ENCODE measurements at regions not wholly inside any gene's neighbourhood (a gene's known extent, or its start where the extent isn't known, plus 50 kb on each side); places are given as distances from the start of the nearest gene placed in this dataset.

GRCh38 chr2:9773903-9774239, 69.4 kb upstream of the TAF1B start:
- WGBS, 5 donors, result 20 to 45% (median 40%) methylated on average over 1 to 3 of the region's 3 CpGs
- TF ChIP-seq POLR2A (IDR thresholded peaks at IDR 0.05) (no peak), POLR2AphosphoS5 (IDR thresholded peaks at IDR 0.05) (no peak), CTCF (IDR thresholded peaks at IDR 0.05) (no peak), EP300 (IDR thresholded peaks at IDR 0.05) (no peak)
- H3K4me1 ChIP-seq, result peaks cover 8 to 17% (median 11%) of the 10 kb centered on the region in 4 donors
- no peak overlapping the region for H3K4me3 ChIP-seq
- intact Hi-C loops (cut with DNase I; ENCODE audit: low total_unique reads), result no loop called here
- no peak for DNase-seq
- no peak overlapping the region for H3K27ac ChIP-seq
- H3K27me3 ChIP-seq, result no peaks in the 10 kb centered on the region
- no peaks in the 10 kb centered on the region for H3K9me3 ChIP-seq
- H3K36me3 ChIP-seq, result no peaks in the 10 kb centered on the region

- H3K9me3 ChIP-seq, result no peaks in the 10 kb centered on the region
- TF ChIP-seq EP300 (IDR thresholded peaks at IDR 0.05) (no peak), POLR2AphosphoS5 (IDR thresholded peaks at IDR 0.05) (no peak), POLR2A (IDR thresholded peaks at IDR 0.05) (no peak), CTCF (IDR thresholded peaks at IDR 0.05) (no peak)
- peaks cover 8 to 16% (median 11%) of the 10 kb centered on the region in 4 donors for H3K4me1 ChIP-seq
- no peak overlapping the region for H3K4me3 ChIP-seq
- peak overlapping the region in 1 of 5 donors; percentile 22 for H3K27ac ChIP-seq
- WGBS, 5 donors, result 68 to 78% (median 69%) methylated on average over 12 of the region's 12 CpGs
- H3K36me3 ChIP-seq, result no peaks in the 10 kb centered on the region
- no peaks in the 10 kb centered on the region for H3K27me3 ChIP-seq
- no peak for DNase-seq
- intact Hi-C loops (cut with DNase I; ENCODE audit: low total_unique reads), result no loop called here
These were observed 69.0 kb upstream of the TAF1B start for GRCh38 chr2:9774266-9774665.

- H3K4me1 ChIP-seq, result peaks cover 7 to 10% (median 8%) of the 10 kb centered on the region in 4 donors
- no peak for TF ChIP-seq EP300 (IDR thresholded peaks at IDR 0.05)
- no peak for TF ChIP-seq POLR2A (IDR thresholded peaks at IDR 0.05)
- TF ChIP-seq CTCF (IDR thresholded peaks at IDR 0.05), result no peak
- no peak for TF ChIP-seq POLR2AphosphoS5 (IDR thresholded peaks at IDR 0.05)
- no peaks in the 10 kb centered on the region for H3K9me3 ChIP-seq
- DNase-seq, result no peak
- no peaks in the 10 kb centered on the region for H3K36me3 ChIP-seq
- no peak overlapping the region for H3K4me3 ChIP-seq
- intact Hi-C loops (cut with DNase I; ENCODE audit: low total_unique reads), result no loop called here
- no peaks in the 10 kb centered on the region for H3K27me3 ChIP-seq
- 89 to 94% (median 93%) methylated on average over 9 of the region's 9 CpGs for WGBS, 5 donors
- H3K27ac ChIP-seq, result no peak overlapping the region
These were observed 67.9 kb upstream of the TAF1B start for GRCh38 chr2:9775351-9775750.

- intact Hi-C loops (cut with DNase I; ENCODE audit: low total_unique reads), result no loop called here
- H3K4me1 ChIP-seq, result peaks cover 0 to 3% (median under 1%) of the 10 kb centered on the region in 4 donors
- 76 to 86% (median 83%) methylated on average over 8 to 9 of the region's 9 CpGs for whole genome bisulfite sequencing, 5 donors
- H3K9me3 ChIP-seq, result no peaks in the 10 kb centered on the region
- H3K27ac ChIP-seq, result no peak overlapping the region
- no peak for DNase-seq
- no peak overlapping the region for H3K4me3 ChIP-seq
- no peaks in the 10 kb centered on the region for H3K27me3 ChIP-seq
- no peak for TF ChIP-seq POLR2A (IDR thresholded peaks at IDR 0.05)
- TF ChIP-seq POLR2AphosphoS5 (IDR thresholded peaks at IDR 0.05), result no peak
- TF ChIP-seq CTCF (IDR thresholded peaks at IDR 0.05), result no peak
- no peak for TF ChIP-seq EP300 (IDR thresholded peaks at IDR 0.05)
- H3K36me3 ChIP-seq, result no peaks in the 10 kb centered on the region
These were observed 67.1 kb upstream of the TAF1B start for GRCh38 chr2:9775999-9776712.

Measured in stomach (tissue), 8 donors.